GM06990 (cell line): ENCODE measurements at regions not wholly inside any gene's neighbourhood (a gene's known extent, or its start where the extent isn't known, plus 50 kb on each side); places are given as distances from the start of the nearest gene placed in this dataset.

Experiments used
- DNase-seq: peaks from one replicate; pipeline ENCODE4 v3.0.0-alpha.2; 2011; ENCODE audit not compliant: insufficient read length; ENCODE audit errors: extremely low read depth
- H3K27me3 ChIP-seq: replicated peaks from 2 replicates; pipeline ENCODE4 v1.6.0; 2011; ENCODE audit warnings: low read length; ENCODE audit not compliant: control insufficient read depth, insufficient read depth
- H3K36me3 ChIP-seq: 2 replicates; pipeline ENCODE4 v1.5.1; 2011; ENCODE audit warnings: low read length; ENCODE audit not compliant: control insufficient read depth, insufficient read depth
- H3K4me3 ChIP-seq: replicated peaks from 2 replicates; pipeline ENCODE4 v1.5.1; 2011; ENCODE audit warnings: low read depth, mild to moderate bottlenecking, control low read depth, low read length
- TF ChIP-seq, protein P1 (sequence below): IDR thresholded peaks from 2 replicates; pipeline ENCODE4 v1.5.1; 2011; ENCODE audit warnings: low read length, control low read depth, mild to moderate bottlenecking, inconsistent platforms; ENCODE audit not compliant: insufficient read depth, poor library complexity, severe bottlenecking

- H3K4me3 ChIP-seq, result no peak overlapping the region
- H3K27me3 ChIP-seq, result no peaks in the 10 kb centered on the region
- H3K36me3 ChIP-seq, result no peaks in the 10 kb centered on the region
- TF ChIP-seq, protein P1, sequence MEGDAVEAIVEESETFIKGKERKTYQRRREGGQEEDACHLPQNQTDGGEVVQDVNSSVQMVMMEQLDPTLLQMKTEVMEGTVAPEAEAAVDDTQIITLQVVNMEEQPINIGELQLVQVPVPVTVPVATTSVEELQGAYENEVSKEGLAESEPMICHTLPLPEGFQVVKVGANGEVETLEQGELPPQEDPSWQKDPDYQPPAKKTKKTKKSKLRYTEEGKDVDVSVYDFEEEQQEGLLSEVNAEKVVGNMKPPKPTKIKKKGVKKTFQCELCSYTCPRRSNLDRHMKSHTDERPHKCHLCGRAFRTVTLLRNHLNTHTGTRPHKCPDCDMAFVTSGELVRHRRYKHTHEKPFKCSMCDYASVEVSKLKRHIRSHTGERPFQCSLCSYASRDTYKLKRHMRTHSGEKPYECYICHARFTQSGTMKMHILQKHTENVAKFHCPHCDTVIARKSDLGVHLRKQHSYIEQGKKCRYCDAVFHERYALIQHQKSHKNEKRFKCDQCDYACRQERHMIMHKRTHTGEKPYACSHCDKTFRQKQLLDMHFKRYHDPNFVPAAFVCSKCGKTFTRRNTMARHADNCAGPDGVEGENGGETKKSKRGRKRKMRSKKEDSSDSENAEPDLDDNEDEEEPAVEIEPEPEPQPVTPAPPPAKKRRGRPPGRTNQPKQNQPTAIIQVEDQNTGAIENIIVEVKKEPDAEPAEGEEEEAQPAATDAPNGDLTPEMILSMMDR, result no peak
- no peak for DNase-seq
Observed at GRCh38 chr4:38526412-38526811, 137.6 kb upstream of the KLF3 start.

- Histone ChIP-seq H3K4me3 (no peak overlapping the region), H3K27me3 (no peaks in the 10 kb centered on the region), H3K36me3 (no peaks in the 10 kb centered on the region)
- TF ChIP-seq, protein P1, result no peak
- DNase-seq, result peak; percentile 77
Observed at GRCh38 chr4:38529189-38530115, 134.5 kb upstream of the KLF3 start.

GRCh38 chr4:38530486-38530885 lies 133.5 kb upstream of the KLF3 start:
- no peak overlapping the region for H3K4me3 ChIP-seq
- TF ChIP-seq, protein P1, result no peak
- no peaks in the 10 kb centered on the region for H3K36me3 ChIP-seq
- no peak for DNase-seq
- H3K27me3 ChIP-seq, result no peaks in the 10 kb centered on the region

DNA sequence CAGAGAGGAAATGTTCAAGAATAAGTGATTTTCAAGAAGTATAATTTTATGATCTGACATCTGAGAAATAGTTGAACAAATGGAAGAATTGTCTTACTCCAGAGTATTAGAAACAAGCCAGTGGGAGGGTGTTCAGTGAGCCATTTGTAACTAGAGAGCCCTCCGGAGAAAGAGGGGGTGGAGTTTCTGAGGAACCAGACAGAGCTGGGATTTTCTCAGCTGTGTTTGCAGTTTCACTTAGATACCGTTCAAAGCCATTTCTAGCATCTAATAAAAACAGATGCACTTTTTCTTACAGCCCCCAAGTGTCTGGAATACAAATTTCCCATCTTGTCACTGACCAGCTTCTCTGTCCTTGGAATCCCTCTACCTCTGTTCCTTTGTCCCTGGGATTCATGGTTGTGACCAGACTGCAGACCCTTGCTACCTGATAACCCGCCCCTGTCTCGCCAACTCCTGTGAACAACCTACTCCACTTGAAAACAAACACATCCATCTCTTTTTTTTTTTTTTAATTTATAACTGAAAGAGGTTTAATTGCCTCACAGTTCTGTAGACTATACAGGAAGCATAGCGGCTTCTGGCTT lies 132.8 kb upstream of the KLF3 start:
- Histone ChIP-seq H3K36me3 (no peaks in the 10 kb centered on the region), H3K4me3 (no peak overlapping the region), H3K27me3 (no peaks in the 10 kb centered on the region; the same call in 1 of the 2 replicates)
- no peak for DNase-seq
- TF ChIP-seq, protein P1, result no peak

DNA sequence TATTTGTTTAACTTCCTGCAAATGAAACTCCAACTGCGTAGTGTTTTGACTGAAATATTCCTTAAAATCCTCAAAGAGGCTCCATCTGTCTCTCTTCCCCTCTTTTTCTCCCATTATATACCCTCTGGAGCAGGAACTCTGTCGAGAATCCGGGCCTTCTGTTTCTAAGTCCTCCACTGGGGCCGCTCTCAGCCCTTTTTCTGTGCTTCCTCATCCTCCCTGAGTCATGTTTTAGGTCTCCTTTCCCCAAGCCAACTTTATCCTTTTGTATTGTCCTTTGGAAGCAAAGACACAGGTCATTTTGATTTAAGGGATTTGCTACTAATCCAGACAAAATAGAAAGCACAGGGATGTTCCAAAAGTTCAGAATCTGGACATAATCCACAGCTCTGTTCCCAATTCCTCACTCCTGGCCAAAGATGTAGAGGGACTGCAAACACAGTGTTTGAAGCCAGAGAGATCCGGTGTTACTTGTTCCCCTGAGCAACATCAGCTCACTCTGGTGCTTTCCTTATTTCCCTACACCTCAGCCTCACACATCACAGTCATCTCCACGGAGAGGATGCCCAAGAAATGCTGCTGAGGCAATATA lies 131.0 kb upstream of the KLF3 start:
- Histone ChIP-seq H3K27me3 (no peaks in the 10 kb centered on the region; the same call in 1 of the 2 replicates), H3K36me3 (no peaks in the 10 kb centered on the region), H3K4me3 (no peak overlapping the region)
- TF ChIP-seq, protein P1, result no peak
- no peak for DNase-seq
